GM13977 (cell line): ENCODE measurements at regions not wholly inside any gene's neighbourhood (a gene's known extent, or its start where the extent isn't known, plus 50 kb on each side); places are given as distances from the start of the nearest gene placed in this dataset.

Experiments
- DNase-seq: peaks from one replicate; pipeline ENCODE4 v3.0.0; 2012; ENCODE audit warnings: low spot score
- in situ Hi-C: fragments of 300-500 bp; cut with MboI; formaldehyde crosslinking; loops from one replicate; pipeline ENCODE4 v1.12.0; 2022; ENCODE audit warnings: low sequenced_read_pairs, low pct_unique_long_range_greater_than_20kb, mixed read lengths, inconsistent platforms; ENCODE audit not compliant: unreplicated experiment
- TF ChIP-seq, protein P1 (sequence below): IDR thresholded peaks from 2 replicates; pipeline ENCODE4 v1.5.1; 2012; ENCODE audit warnings: mild to moderate bottlenecking, control low read depth; ENCODE audit not compliant: insufficient read depth; ENCODE audit errors: extremely low read depth, missing control alignments

DNA sequence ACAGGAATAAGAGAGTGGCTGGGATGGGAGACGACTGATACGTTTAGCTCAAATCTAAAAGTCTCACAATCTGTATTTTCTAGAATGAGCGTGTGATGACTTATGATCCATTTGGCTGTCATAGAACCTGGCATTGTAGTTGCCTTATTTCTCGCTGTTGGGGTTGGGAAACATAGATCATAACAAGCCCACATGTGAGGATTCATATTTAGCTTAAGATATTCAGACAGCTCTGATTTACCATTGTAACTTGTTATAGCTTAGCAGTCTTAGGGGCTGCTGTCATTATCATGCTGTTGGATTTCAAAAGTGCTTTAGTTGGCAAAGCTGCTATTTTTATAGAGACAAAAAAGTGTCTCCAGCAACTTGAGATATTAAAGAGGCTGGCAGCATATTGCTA, 871.3 kb downstream of the ZPLD1 start:
- TF ChIP-seq, protein P1, sequence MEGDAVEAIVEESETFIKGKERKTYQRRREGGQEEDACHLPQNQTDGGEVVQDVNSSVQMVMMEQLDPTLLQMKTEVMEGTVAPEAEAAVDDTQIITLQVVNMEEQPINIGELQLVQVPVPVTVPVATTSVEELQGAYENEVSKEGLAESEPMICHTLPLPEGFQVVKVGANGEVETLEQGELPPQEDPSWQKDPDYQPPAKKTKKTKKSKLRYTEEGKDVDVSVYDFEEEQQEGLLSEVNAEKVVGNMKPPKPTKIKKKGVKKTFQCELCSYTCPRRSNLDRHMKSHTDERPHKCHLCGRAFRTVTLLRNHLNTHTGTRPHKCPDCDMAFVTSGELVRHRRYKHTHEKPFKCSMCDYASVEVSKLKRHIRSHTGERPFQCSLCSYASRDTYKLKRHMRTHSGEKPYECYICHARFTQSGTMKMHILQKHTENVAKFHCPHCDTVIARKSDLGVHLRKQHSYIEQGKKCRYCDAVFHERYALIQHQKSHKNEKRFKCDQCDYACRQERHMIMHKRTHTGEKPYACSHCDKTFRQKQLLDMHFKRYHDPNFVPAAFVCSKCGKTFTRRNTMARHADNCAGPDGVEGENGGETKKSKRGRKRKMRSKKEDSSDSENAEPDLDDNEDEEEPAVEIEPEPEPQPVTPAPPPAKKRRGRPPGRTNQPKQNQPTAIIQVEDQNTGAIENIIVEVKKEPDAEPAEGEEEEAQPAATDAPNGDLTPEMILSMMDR: no peak
- DNase-seq: no peak
- in situ Hi-C loops: no loop called here

DNA sequence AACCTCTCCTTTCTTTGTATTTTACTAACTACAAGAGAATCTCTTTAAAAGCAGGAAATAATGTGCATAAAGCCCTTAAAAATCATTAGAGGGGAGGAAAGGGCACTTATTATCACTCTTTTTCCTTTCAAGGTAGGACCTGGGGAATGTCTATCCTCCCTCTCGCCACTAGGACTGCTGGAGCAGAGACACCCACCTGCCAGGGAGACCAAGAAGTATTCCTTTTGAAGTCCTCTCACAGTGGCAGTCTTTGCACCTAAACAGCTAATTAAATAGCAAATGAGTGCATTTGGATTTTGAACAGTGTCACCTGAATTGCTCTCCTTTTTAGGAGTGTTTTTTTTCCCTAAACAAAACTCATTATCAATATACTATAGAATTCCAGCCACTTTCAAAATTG, 874.1 kb downstream of the ZPLD1 start:
- in situ Hi-C loops: no loop called here

GRCh38 chr3:103319912-103320311, 885.1 kb downstream of the ZPLD1 start:
- TF ChIP-seq, protein P1: no peak
- in situ Hi-C loops: no loop called here
- no peak for DNase-seq

More for the DNA sequence above, 874.1 kb downstream of the ZPLD1 start:
- TF ChIP-seq, protein P1: no peak
- no peak for DNase-seq

DNA sequence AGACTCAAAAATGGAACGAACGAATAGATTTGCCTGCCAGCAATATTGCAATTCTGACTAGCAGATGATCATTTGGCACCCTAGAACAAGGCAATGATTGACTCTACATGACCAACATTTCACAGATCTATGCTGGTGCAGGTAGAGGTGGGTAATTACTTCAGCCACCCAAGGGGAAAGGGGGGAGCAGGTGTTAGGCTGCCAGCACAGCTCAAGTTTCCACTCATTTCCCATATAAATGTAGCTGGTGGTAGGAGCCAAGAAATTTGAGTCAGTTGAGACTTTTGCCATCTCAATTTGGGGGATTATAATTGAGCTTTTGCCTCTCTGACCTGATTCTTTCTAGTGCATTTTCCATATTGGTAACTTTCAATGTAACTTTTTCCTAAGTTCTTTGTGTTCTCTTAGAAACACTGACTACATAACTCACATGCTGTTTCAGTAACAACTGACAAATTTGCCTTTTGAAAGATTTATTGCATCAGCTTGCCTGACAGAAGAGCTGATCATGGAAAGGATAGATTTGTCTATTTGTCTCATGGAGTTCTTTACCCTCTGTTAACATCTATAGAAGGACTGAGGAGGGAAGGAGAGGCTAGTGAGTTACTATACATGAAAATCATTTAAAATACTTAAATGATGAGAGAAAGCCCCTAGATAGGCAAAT, 902.5 kb downstream of the ZPLD1 start:
- TF ChIP-seq, protein P1: no peak
- DNase-seq: no peak
- in situ Hi-C loops: no loop called here

GRCh38 chr3:103341078-103341606, 906.3 kb downstream of the ZPLD1 start:
- in situ Hi-C loops: no loop called here
- DNase-seq: no peak
- TF ChIP-seq, protein P1: no peak

GRCh38 chr3:103342205-103342731, 907.5 kb downstream of the ZPLD1 start:
- DNase-seq: no peak
- in situ Hi-C loops: no loop called here
- TF ChIP-seq, protein P1: no peak
